ENCODE measurements at regions not wholly inside any gene's neighbourhood (a gene's known extent, or its start where the extent isn't known, plus 50 kb on each side); places are given as distances from the start of the nearest gene placed in this dataset.

- Mint-ChIP-seq H3K36me3 (no peaks in the 10 kb centered on the region), H3K9me3 (peaks cover 0 to 6% of the 10 kb centered on the region in 2 donors), H3K27ac (no peak overlapping the region), H3K27me3 (peaks cover 4 to 6% of the 10 kb centered on the region in 2 donors), H3K4me1 (no peaks in the 10 kb centered on the region), H3K4me3 (no peak overlapping the region)
- no peak for ATAC-seq (replicated peaks)
- DNase-seq, result no peak
Observed at GRCh38 chr4:145427991-145428390, 53.7 kb upstream of the SMAD1 start.

- no peak overlapping the region for H3K27ac Mint-ChIP-seq
- no peaks in the 10 kb centered on the region for H3K4me1 Mint-ChIP-seq
- peaks cover 4 to 6% of the 10 kb centered on the region in 2 donors for H3K27me3 Mint-ChIP-seq
- ATAC-seq (replicated peaks) (no peak), DNase-seq (no peak)
- H3K36me3 Mint-ChIP-seq, result no peaks in the 10 kb centered on the region
- peaks cover 0 to 6% of the 10 kb centered on the region in 2 donors for H3K9me3 Mint-ChIP-seq
- no peak overlapping the region for H3K4me3 Mint-ChIP-seq
Observed at GRCh38 chr4:145427221-145427620, 54.4 kb upstream of the SMAD1 start.

GRCh38 chr4:145423017-145423708 lies 58.5 kb upstream of the SMAD1 start:
- Mint-ChIP-seq H3K4me3 (no peak overlapping the region), H3K4me1 (no peaks in the 10 kb centered on the region), H3K9me3 (peaks cover 0 to 6% of the 10 kb centered on the region in 2 donors), H3K36me3 (no peaks in the 10 kb centered on the region), H3K27ac (no peak overlapping the region), H3K27me3 (peaks cover 4 to 6% of the 10 kb centered on the region in 2 donors)
- no peak for DNase-seq
- ATAC-seq (replicated peaks), result no peak

GRCh38 chr4:145420595-145421214 lies 60.9 kb upstream of the SMAD1 start:
- peaks cover 0 to 6% of the 10 kb centered on the region in 2 donors for H3K9me3 Mint-ChIP-seq
- no peaks in the 10 kb centered on the region for H3K4me1 Mint-ChIP-seq
- H3K4me3 Mint-ChIP-seq, result no peak overlapping the region
- H3K27ac Mint-ChIP-seq, result no peak overlapping the region
- DNase-seq, result no peak
- peaks cover 7 to 13% of the 10 kb centered on the region in 2 donors for H3K27me3 Mint-ChIP-seq
- ATAC-seq (replicated peaks), result no peak
- no peaks in the 10 kb centered on the region for H3K36me3 Mint-ChIP-seq

- H3K4me1 Mint-ChIP-seq, result no peaks in the 10 kb centered on the region
- H3K9me3 Mint-ChIP-seq, result peaks cover 0 to 1% of the 10 kb centered on the region in 2 donors
- H3K27ac Mint-ChIP-seq, result no peak overlapping the region
- DNase-seq, result no peak
- no peaks in the 10 kb centered on the region for H3K36me3 Mint-ChIP-seq
- H3K27me3 Mint-ChIP-seq, result peaks cover 7 to 14% of the 10 kb centered on the region in 2 donors
- ATAC-seq (replicated peaks), result no peak
- no peak overlapping the region for H3K4me3 Mint-ChIP-seq
Observed at GRCh38 chr4:145418739-145419138, 62.9 kb upstream of the SMAD1 start.

GRCh38 chr4:145417348-145418130 lies 64.1 kb upstream of the SMAD1 start:
- Mint-ChIP-seq H3K27me3 (peaks cover 7 to 18% of the 10 kb centered on the region in 2 donors), H3K9me3 (no peaks in the 10 kb centered on the region), H3K36me3 (no peaks in the 10 kb centered on the region), H3K27ac (no peak overlapping the region), H3K4me3 (no peak overlapping the region), H3K4me1 (no peaks in the 10 kb centered on the region)
- no peak for DNase-seq
- no peak for ATAC-seq (replicated peaks)

- DNase-seq (no peak), ATAC-seq (replicated peaks) (no peak)
- Mint-ChIP-seq H3K36me3 (no peaks in the 10 kb centered on the region), H3K27me3 (peaks cover 7 to 25% of the 10 kb centered on the region in 2 donors), H3K4me1 (no peaks in the 10 kb centered on the region), H3K4me3 (no peak overlapping the region), H3K27ac (no peak overlapping the region), H3K9me3 (no peaks in the 10 kb centered on the region)
Observed at GRCh38 chr4:145414841-145415240, 66.8 kb upstream of the SMAD1 start.

- Mint-ChIP-seq H3K9me3 (no peaks in the 10 kb centered on the region), H3K27me3 (peaks cover 7 to 25% of the 10 kb centered on the region in 2 donors)
Observed at GRCh38 chr4:145414226-145414625, 67.4 kb upstream of the SMAD1 start.

GRCh38 chr4:145406970-145407369 lies 74.7 kb upstream of the SMAD1 start:
- H3K27me3 Mint-ChIP-seq, result peaks cover 0 to 19% of the 10 kb centered on the region in 2 donors
- H3K27ac Mint-ChIP-seq, result no peak overlapping the region
- H3K4me3 Mint-ChIP-seq, result no peak overlapping the region
- H3K4me1 Mint-ChIP-seq, result no peaks in the 10 kb centered on the region
- peaks cover 0 to 4% of the 10 kb centered on the region in 2 donors for H3K9me3 Mint-ChIP-seq
- no peaks in the 10 kb centered on the region for H3K36me3 Mint-ChIP-seq
- ATAC-seq (replicated peaks), result no peak
- no peak for DNase-seq

More at GRCh38 chr4:145414226-145414625, 67.4 kb upstream of the SMAD1 start:
- Mint-ChIP-seq H3K4me1 (no peaks in the 10 kb centered on the region), H3K36me3 (no peaks in the 10 kb centered on the region), H3K27ac (no peak overlapping the region), H3K4me3 (no peak overlapping the region)
- ATAC-seq (replicated peaks), result no peak
- no peak for DNase-seq

- no peak for ATAC-seq (replicated peaks)
- no peak overlapping the region for H3K27ac Mint-ChIP-seq
- H3K4me1 Mint-ChIP-seq, result no peaks in the 10 kb centered on the region
- H3K9me3 Mint-ChIP-seq, result peaks cover 2 to 4% of the 10 kb centered on the region in 2 donors
- DNase-seq, result no peak
- H3K36me3 Mint-ChIP-seq, result no peaks in the 10 kb centered on the region
- no peak overlapping the region for H3K4me3 Mint-ChIP-seq
- H3K27me3 Mint-ChIP-seq, result peaks cover 7 to 27% of the 10 kb centered on the region in 2 donors
Observed at GRCh38 chr4:145404761-145405160, 76.9 kb upstream of the SMAD1 start.

GRCh38 chr4:145396581-145396980 lies 85.1 kb upstream of the SMAD1 start:
- no peaks in the 10 kb centered on the region for H3K36me3 Mint-ChIP-seq
- H3K4me1 Mint-ChIP-seq, result no peaks in the 10 kb centered on the region
- peaks cover 0 to 2% of the 10 kb centered on the region in 2 donors for H3K9me3 Mint-ChIP-seq
- ATAC-seq (replicated peaks) (no peak), DNase-seq (no peak)
- H3K4me3 Mint-ChIP-seq, result no peak overlapping the region
- peaks cover 15 to 16% of the 10 kb centered on the region in 2 donors for H3K27me3 Mint-ChIP-seq
- no peak overlapping the region for H3K27ac Mint-ChIP-seq

- no peak overlapping the region for H3K4me3 Mint-ChIP-seq
- peaks cover 26 to 28% of the 10 kb centered on the region in 2 donors for H3K27me3 Mint-ChIP-seq
- DNase-seq (no peak), ATAC-seq (replicated peaks) (no peak)
- H3K9me3 Mint-ChIP-seq, result no peaks in the 10 kb centered on the region
- H3K27ac Mint-ChIP-seq, result no peak overlapping the region
- H3K4me1 Mint-ChIP-seq, result no peaks in the 10 kb centered on the region
- H3K36me3 Mint-ChIP-seq, result no peaks in the 10 kb centered on the region
Observed at GRCh38 chr4:145390571-145390970, 91.1 kb upstream of the SMAD1 start.

- Mint-ChIP-seq H3K4me3 (no peak overlapping the region), H3K27ac (no peak overlapping the region), H3K9me3 (peaks cover 0 to under 1% of the 10 kb centered on the region in 2 donors), H3K27me3 (peaks cover 28% of the 10 kb centered on the region in 2 donors), H3K4me1 (no peaks in the 10 kb centered on the region), H3K36me3 (no peaks in the 10 kb centered on the region)
- no peak for ATAC-seq (replicated peaks)
- no peak for DNase-seq
Observed at GRCh38 chr4:145389550-145389949, 92.1 kb upstream of the SMAD1 start.

- no peaks in the 10 kb centered on the region for H3K36me3 Mint-ChIP-seq
- DNase-seq (no peak), ATAC-seq (replicated peaks) (no peak)
- peaks cover 2 to 4% of the 10 kb centered on the region in 2 donors for H3K9me3 Mint-ChIP-seq
- H3K27me3 Mint-ChIP-seq, result peaks cover 25 to 33% of the 10 kb centered on the region in 2 donors
- no peak overlapping the region for H3K27ac Mint-ChIP-seq
- no peaks in the 10 kb centered on the region for H3K4me1 Mint-ChIP-seq
- no peak overlapping the region for H3K4me3 Mint-ChIP-seq
Observed at GRCh38 chr4:145388043-145388442, 93.6 kb upstream of the SMAD1 start.

All from stimulated activated naive B cell treated with anti-CD40 and anti-IgM and Interleukin-4, amounts not matched to agents 10 μg/mL and 1 μg/mL and 100 μg/mL, for 72 hours (primary cell).